K562 (cell line): ENCODE measurements at regions not wholly inside any gene's neighbourhood (a gene's known extent, or its start where the extent isn't known, plus 50 kb on each side); places are given as distances from the start of the nearest gene placed in this dataset.

Source experiments
- ATAC-seq: fragments of 200-7000 bp; cut with Tn5 transposase; 3 replicates; pipeline ENCODE4 v1.9.1; 2020; ENCODE audit warnings: moderate library complexity
- BruUV-seq: library from RNA; stranded (reverse); fragments of 400-500 nt; replicated peaks from 2 replicates; lab custom pipeline; 2021; lab: Mats Ljungman, UMichigan
- CTCF ChIA-PET: fragments of 300-600 bp; formaldehyde crosslinking; extraction: SDS; loops from one replicate; lab custom pipeline; 2021; ENCODE audit warnings: low intra/inter-chr PET ratio; lab: Yijun Ruan, JAX
- POLR2A ChIA-PET: fragments of 300-600, 350-650 bp; sonication (Branson Sonifier 250); formaldehyde crosslinking; extraction: SDS; loops from one replicate; lab custom pipeline; 2021; ENCODE audit warnings: antibody characterized with exemption, inconsistent platforms; lab: Yijun Ruan, JAX
- DNase-seq, 4 experiments: peaks; one replicate each; pipeline versions ENCODE4 v3.0.0 to v3.0.0-alpha.2; 2011 to 2018; ENCODE audit warnings: low spot score in 3 of 4, mixed read lengths in 3 of 4; ENCODE audit errors: extremely low read depth in 1 of 4
- FAIRE-seq: peaks from 2 replicates; lab custom pipeline; 2011; peaks lifted over from hg19 to GRCh38; lab: Jason Lieb, UNC
- H2AFZ ChIP-seq: 2 replicates; pipeline ENCODE4 v1.6.0; 2011; ENCODE audit warnings: low read depth, low read length, control low read depth, inconsistent platforms
- H3K27ac ChIP-seq: fragments of 200-600 bp; 3 replicates; pipeline ENCODE4 v1.8.0; 2011; ENCODE audit warnings: low read depth, mild to moderate bottlenecking, control low read depth, inconsistent platforms, low read length, moderate library complexity, mixed read lengths; ENCODE audit errors: extremely low read depth
- H3K27me3 ChIP-seq, 2 experiments: fragments of 300-600 bp in 1 of 2; 2 replicates in 1 of 2; 3 replicates in 1 of 2; pipeline versions ENCODE4 v1.6.0 to v1.8.0; 2011; ENCODE audit warnings: inconsistent platforms in 2 of 2, low read length in 2 of 2, mild to moderate bottlenecking in 1 of 2, mixed read lengths in 1 of 2, moderate library complexity in 1 of 2; ENCODE audit not compliant: control insufficient read depth in 2 of 2, insufficient read depth in 2 of 2
- H3K36me3 ChIP-seq: fragments of 300-600 bp; 3 replicates; pipeline ENCODE4 v1.8.0; 2011; ENCODE audit warnings: mild to moderate bottlenecking, low read length, inconsistent platforms; ENCODE audit not compliant: control insufficient read depth, insufficient read depth
- H3K4me1 ChIP-seq, 2 experiments: fragments of 200-600 bp in 1 of 2; replicated peaks in 1 of 2; 2 replicates in 1 of 2; 3 replicates in 1 of 2; pipeline versions ENCODE4 v1.5.1 to v1.8.0; 2011; ENCODE audit warnings: inconsistent platforms in 2 of 2, low read length in 2 of 2, mild to moderate bottlenecking in 1 of 2, mixed read lengths in 1 of 2, moderate library complexity in 1 of 2; ENCODE audit not compliant: control insufficient read depth in 2 of 2, insufficient read depth in 2 of 2
- H3K4me2 ChIP-seq: 2 replicates; pipeline ENCODE4 v1.6.1; 2011; ENCODE audit warnings: low read length, control low read depth, inconsistent platforms, mixed read lengths; ENCODE audit not compliant: insufficient read depth
- H3K4me3 ChIP-seq: fragments of 200-600 bp; sonication (generic), shearing (Covaris generic); 2 replicates; pipeline ENCODE4 v1.5.1; 2016; ENCODE audit warnings: control low read depth, inconsistent platforms
- H3K79me2 ChIP-seq: fragments of 200-600 bp; 3 replicates; pipeline ENCODE4 v1.8.0; 2011; ENCODE audit warnings: low read length, inconsistent platforms; ENCODE audit not compliant: control insufficient read depth, insufficient read depth
- H3K9ac ChIP-seq, 2 experiments: 2 replicates each; pipeline versions ENCODE4 v1.6.0 to v1.6.1; 2011; ENCODE audit warnings: low read depth in 2 of 2, low read length in 2 of 2, control low read depth in 1 of 2, inconsistent platforms in 1 of 2, mild to moderate bottlenecking in 1 of 2, mixed read lengths in 1 of 2; ENCODE audit not compliant: insufficient read depth in 1 of 2
- H3K9me1 ChIP-seq: one replicate; pipeline ENCODE4 v1.6.0; 2011; ENCODE audit warnings: inconsistent platforms, mild to moderate bottlenecking, low read length, moderate library complexity; ENCODE audit not compliant: control insufficient read depth, insufficient read depth
- H3K9me3 ChIP-seq: replicated peaks from 2 replicates; pipeline ENCODE4 v1.5.1; 2011; ENCODE audit warnings: low read depth, low read length, inconsistent platforms; ENCODE audit not compliant: control insufficient read depth, insufficient read depth
- H4K20me1 ChIP-seq: replicated peaks from 2 replicates; pipeline ENCODE4 v1.6.1; 2011; ENCODE audit warnings: low read length, inconsistent platforms, mixed read lengths; ENCODE audit not compliant: control insufficient read depth, insufficient read depth
- ATF4 ChIP-seq: fragments of 450-650 bp; formaldehyde crosslinking; IDR thresholded peaks from 2 replicates; pipeline ENCODE4 v1.4.0; 2022; ENCODE audit warnings: mild to moderate bottlenecking, moderate library complexity
- HNRNPL ChIP-seq: fragments of 200-400 bp; formaldehyde crosslinking; IDR thresholded peaks from 2 replicates; pipeline ENCODE4 v1.6.1; 2017; ENCODE audit warnings: low read depth, mild to moderate bottlenecking, low read length
- MIER1 ChIP-seq: fragments of 450-650 bp; IDR thresholded peaks from 2 replicates; pipeline ENCODE4 v1.6.1; 2016; ENCODE audit warnings: antibody characterized with exemption, mild to moderate bottlenecking, low read depth
- ZKSCAN8 ChIP-seq: fragments of 200-800 bp; sonication (Bioruptor generic); IDR thresholded peaks from 2 replicates; pipeline ENCODE4 v1.6.1; 2016; ENCODE audit warnings: missing genetic modification characterization, missing compliant biosample characterization
- ZMIZ1 ChIP-seq, 2 experiments: fragments of 150-350 bp in 1 of 2; IDR thresholded peaks; 2 replicates each; pipeline ENCODE4 v1.6.1; 2012 to 2016; ENCODE audit warnings: low read depth in 2 of 2, low read length in 2 of 2, mild to moderate bottlenecking in 1 of 2, moderate library complexity in 1 of 2
- ZNF12 ChIP-seq: sonication (generic); formaldehyde crosslinking; IDR thresholded peaks from 2 replicates; pipeline ENCODE4 v1.4.0; 2020; ENCODE audit warnings: mild to moderate bottlenecking, missing genetic modification reagents
- ZNF780A ChIP-seq: fragments of 250-450 bp; sonication (Bioruptor Pico); IDR thresholded peaks from 2 replicates; pipeline ENCODE4 v1.5.0; 2021; ENCODE audit warnings: mild to moderate bottlenecking
- ZNF79 ChIP-seq: fragments of 250-450 bp; sonication (Bioruptor Pico); IDR thresholded peaks from 2 replicates; pipeline ENCODE4 v1.4.0; 2020; ENCODE audit warnings: low read depth, mild to moderate bottlenecking, moderate library complexity
- WGBS: fragments of 100-300 bp; shearing (Covaris generic); methylation state at CpG from one replicate; pipeline ENCODE4 v1.1.6; 2016; ENCODE audit warnings: low coverage, mixed read lengths; ENCODE audit not compliant: insufficient coverage; ENCODE audit errors: missing lambda C conversion rate; 5-methylcytosine and 5-hydroxymethylcytosine counted together
- in situ Hi-C: fragments of 300-500 bp; cut with MboI; formaldehyde crosslinking; loops from 4 replicates; pipeline ENCODE4 v1.15.0; 2018; ENCODE audit warnings: inconsistent platforms, mixed read lengths
- intact Hi-C: fragments of 100-400 bp; cut with micrococcal nuclease; formaldehyde crosslinking; loops from 2 replicates; pipeline ENCODE4 v1.14.2; 2022
- TF ChIP-seq, protein P1 (sequence below): fragments of 250-450 bp; sonication (Bioruptor Pico); IDR thresholded peaks from 2 replicates; pipeline ENCODE4 v1.4.0; 2020; ENCODE audit warnings: mild to moderate bottlenecking, moderate library complexity, borderline replicate concordance

DNA sequence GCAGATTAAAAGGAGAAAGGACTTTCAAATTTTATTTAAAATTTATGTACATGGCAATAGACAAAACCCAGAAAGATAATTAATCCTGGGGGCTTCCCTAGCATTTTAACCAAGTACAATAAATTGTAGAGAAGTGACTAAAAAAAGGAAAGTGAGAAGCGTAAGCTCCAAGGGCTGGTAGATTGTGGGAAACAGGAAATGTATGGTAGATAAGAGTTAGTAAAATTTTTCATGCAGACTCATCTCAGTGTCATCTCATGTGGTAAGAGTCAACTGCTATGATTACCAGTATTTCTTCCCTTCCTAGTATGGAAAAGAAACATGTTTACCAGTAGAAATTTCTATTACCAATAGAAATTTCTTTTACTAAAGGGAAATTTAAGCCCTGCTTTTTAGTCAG, 464.3 kb upstream of the AGTR1 start:
- Histone ChIP-seq H3K27me3 (no peaks in the 10 kb centered on the region), H4K20me1 (no peaks in the 10 kb centered on the region), H3K9me3 (no peaks in the 10 kb centered on the region), H3K4me2 (no peak overlapping the region), H2AFZ (no peak overlapping the region), H3K9ac (no peak overlapping the region), H3K27ac (no peak overlapping the region), H3K79me2 (no peaks in the 10 kb centered on the region), H3K4me3 (no peak overlapping the region), H3K36me3 (no peaks in the 10 kb centered on the region), H3K9me1 (no peaks in the 10 kb centered on the region), H3K4me1 (no peaks in the 10 kb centered on the region)
- no peak for TF ChIP-seq MIER1
- TF ChIP-seq ZKSCAN8 (CRISPR knock-in tag), result no peak
- TF ChIP-seq ZNF12 (CRISPR knock-in tag), result no peak
- POLR2A ChIA-PET, result no interaction called here
- in situ Hi-C loops (no loop called here), intact Hi-C loops (no loop called here)
- 0% methylated on average over 1 of the region's 1 CpG for WGBS
- CTCF ChIA-PET, result no interaction called here
- ATAC-seq (no peak), DNase-seq (no peak), FAIRE-seq (no peak)
- BruUV-seq, result no TSS peak

GRCh38 chr3:148234536-148234935, 463.2 kb upstream of the AGTR1 start:
- Histone ChIP-seq H3K4me2 (no peak overlapping the region), H3K79me2 (no peaks in the 10 kb centered on the region), H3K27me3 (no peaks in the 10 kb centered on the region), H3K27ac (no peak overlapping the region), H3K4me3 (no peak overlapping the region), H3K36me3 (no peaks in the 10 kb centered on the region), H4K20me1 (no peaks in the 10 kb centered on the region), H3K9ac (no peak overlapping the region), H3K4me1 (no peaks in the 10 kb centered on the region), H3K9me3 (no peaks in the 10 kb centered on the region), H3K9me1 (no peaks in the 10 kb centered on the region), H2AFZ (no peak overlapping the region)
- in situ Hi-C loops, result no loop called here
- DNase-seq, result no peak
- ChIA-PET CTCF (no interaction called here), POLR2A (no interaction called here)
- no peak for FAIRE-seq
- no peak for ATAC-seq
- 0% methylated on average over 1 of the region's 1 CpG for WGBS
- no TSS peak for BruUV-seq
- intact Hi-C loops, result no loop called here
- TF ChIP-seq ZNF780A (CRISPR knock-in tag), result no peak
- no peak for TF ChIP-seq ATF4
- no peak for TF ChIP-seq ZMIZ1 (IDR thresholded peaks at IDR 0.05; ENCODE audit: low read depth in 2 of 2, low read length in 2 of 2)
- no peak for TF ChIP-seq ZNF12 (CRISPR knock-in tag)
- TF ChIP-seq HNRNPL, result no peak
- TF ChIP-seq, protein P1, sequence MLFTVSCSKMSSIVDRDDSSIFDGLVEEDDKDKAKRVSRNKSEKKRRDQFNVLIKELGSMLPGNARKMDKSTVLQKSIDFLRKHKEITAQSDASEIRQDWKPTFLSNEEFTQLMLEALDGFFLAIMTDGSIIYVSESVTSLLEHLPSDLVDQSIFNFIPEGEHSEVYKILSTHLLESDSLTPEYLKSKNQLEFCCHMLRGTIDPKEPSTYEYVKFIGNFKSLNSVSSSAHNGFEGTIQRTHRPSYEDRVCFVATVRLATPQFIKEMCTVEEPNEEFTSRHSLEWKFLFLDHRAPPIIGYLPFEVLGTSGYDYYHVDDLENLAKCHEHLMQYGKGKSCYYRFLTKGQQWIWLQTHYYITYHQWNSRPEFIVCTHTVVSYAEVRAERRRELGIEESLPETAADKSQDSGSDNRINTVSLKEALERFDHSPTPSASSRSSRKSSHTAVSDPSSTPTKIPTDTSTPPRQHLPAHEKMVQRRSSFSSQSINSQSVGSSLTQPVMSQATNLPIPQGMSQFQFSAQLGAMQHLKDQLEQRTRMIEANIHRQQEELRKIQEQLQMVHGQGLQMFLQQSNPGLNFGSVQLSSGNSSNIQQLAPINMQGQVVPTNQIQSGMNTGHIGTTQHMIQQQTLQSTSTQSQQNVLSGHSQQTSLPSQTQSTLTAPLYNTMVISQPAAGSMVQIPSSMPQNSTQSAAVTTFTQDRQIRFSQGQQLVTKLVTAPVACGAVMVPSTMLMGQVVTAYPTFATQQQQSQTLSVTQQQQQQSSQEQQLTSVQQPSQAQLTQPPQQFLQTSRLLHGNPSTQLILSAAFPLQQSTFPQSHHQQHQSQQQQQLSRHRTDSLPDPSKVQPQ (CRISPR knock-in tag), result no peak
- no peak for TF ChIP-seq ZNF79 (CRISPR knock-in tag)
